ENCODE measurements at regions not wholly inside any gene's neighbourhood (a gene's known extent, or its start where the extent isn't known, plus 50 kb on each side); places are given as distances from the start of the nearest gene placed in this dataset.
"Not testable (repeated sequence)": the region's sequence is repeated elsewhere in the genome, so short reads cannot be mapped to it uniquely, and the experiment has no call there.

DNA sequence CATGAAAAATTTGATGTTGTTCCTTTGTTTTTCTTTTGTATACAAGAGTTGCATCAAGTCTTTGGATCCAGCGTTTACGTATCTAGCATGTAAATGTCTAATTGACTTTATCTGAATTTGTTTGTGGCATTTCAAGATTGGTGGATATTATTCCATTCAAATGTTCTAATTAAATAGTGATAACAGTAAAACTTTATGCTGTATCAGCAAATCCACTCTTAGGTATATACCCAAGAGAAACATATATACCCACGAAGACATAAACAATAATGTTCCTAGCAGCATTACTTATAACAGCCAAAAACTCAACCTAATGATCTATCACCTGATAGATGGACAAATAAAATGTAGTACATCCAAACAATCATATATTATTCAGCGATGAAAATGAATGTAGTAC lies 579.4 kb upstream of the LRATD1 start:
- DNase-seq (ENCODE audit: low read depth in 2 of 2): no peak

DNA sequence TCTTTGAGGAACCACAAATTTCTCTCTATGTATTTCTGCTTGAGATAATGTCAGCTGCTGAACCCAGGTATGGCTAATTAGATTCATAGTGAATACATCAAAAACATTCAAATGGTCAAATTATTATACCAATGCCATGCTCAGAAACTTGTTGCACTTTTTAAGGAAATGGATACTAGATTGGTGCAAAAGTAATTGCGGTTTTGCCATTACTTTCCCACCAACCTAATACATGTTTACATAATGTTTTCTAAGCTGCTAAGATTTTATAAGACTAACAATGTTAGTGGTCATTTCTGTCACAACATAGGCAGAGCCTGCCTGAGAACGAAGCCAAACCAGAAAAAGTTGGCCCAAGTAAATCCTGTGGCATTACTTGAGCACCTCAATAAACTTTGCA lies 568.2 kb upstream of the LRATD1 start:
- no peak for DNase-seq (ENCODE audit: low read depth in 2 of 2)

DNA sequence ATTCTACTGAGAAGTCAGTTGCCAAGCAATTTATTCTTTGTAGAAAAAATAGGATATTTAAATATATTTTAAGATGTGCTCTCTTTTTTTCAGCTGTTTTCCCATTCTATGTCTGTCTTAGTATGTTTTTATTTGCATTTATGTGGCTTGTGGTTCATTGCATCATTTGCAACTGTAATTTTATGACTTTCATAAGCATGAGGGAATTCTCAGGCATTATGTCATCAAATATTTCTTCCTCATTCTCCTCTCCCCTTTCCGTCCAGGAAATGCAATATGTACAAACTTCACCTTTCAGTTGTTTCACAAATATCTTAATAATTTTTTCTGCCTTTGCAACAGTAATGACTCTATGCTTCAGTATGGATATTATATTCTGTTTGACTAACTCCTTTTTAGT lies 560.2 kb upstream of the LRATD1 start:
- no peak for DNase-seq (ENCODE audit: low read depth in 2 of 2)

DNA sequence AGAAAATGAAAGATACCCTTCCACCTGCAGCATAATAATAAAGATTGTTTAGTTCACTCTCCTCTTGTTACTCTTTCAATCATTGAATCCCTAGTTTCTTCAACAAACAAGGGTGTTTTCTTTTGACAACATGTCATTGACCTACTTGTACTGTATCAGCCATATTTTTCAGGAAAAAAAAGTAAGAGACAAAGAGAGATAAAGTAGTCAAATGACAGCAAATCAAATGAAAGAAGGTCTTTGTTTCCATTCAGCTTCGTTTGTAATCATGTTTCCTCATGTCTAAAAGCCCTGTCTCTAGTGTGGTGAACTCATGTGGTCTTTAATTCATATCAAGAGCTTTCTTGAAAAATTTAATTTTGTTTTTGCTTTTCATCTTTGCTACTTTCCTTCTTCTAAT lies 557.8 kb upstream of the LRATD1 start:
- DNase-seq (ENCODE audit: low read depth in 2 of 2): no peak

DNA sequence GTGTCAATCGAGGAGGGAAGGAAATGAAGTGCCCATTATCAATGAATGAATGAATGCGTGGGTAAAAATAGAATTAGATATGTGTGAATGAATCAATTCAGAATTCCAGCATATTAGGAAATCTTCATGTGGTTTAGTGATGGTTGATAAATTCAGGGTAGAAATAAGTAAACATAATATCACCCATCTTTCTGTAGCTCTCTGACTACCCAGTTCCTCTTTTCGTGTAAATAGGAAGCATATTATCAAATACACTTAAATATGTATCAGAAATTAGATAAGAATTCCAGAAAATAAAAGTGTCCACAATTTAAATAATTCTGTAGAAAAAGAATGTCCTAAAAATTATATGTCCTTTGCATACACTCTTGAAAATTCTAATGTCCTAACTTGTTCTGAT lies 552.9 kb upstream of the LRATD1 start:
- DNase-seq (ENCODE audit: low read depth in 2 of 2): no peak

DNA sequence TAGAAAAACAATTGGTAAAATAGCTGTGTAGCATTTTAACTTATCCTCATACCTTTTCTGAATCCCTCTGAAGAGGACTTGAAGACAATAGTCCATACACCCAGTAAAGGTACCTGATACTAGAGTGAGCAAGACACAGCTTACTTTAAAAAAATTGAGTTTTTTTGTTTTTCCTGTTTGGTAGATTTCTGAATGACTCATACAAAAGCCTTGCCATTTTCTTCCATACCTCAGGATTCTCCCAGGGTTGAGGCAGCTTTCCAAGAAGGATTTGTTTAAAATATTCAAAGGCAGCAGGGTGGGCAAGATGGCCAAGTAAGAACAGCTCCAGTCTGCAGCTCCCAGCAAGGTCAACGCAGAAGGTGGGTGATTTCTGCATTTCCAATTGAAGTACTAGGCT lies 551.0 kb upstream of the LRATD1 start:
- no peak for DNase-seq (ENCODE audit: low read depth in 2 of 2)

DNA sequence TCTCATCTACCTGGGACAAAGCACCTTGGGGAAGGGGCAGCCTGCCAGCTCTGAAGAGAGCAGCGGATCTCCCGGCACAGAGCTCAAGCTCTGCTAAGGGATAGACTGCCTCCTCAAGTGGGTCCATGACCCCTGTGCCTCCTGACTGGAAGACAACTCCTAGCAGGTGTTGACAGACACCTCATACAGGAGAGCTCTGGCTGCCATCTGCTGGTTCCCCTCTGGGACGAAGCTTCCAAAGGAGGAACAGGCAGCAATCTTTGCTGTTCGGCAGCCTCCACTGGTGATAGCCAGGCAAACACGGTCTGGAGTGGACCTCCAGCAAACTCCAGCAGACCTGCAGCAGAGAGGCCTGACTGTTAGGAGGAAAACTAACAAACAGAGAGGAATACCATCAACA lies 549.9 kb upstream of the LRATD1 start:
- DNase-seq (ENCODE audit: low read depth in 2 of 2): no peak

DNA sequence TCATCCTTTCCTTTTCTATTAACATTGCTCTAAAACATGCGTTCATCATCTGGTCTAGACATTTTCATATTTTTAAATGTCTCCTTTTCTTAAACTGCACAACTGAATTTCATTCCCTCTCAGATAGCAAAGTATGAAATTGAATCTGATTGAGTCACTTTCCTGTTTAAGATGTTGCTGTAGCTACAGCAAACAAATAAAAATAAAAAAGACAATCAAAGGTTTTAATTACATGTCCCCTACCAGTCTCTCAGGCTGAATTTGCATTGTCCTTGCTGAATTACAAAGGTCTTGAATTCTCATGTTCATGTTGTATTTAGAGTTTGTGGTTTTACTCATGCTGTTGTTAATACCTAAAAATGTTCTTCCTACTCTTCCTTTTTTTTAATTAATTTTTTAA lies 537.9 kb upstream of the LRATD1 start:
- no peak for DNase-seq (ENCODE audit: low read depth in 2 of 2)

DNA sequence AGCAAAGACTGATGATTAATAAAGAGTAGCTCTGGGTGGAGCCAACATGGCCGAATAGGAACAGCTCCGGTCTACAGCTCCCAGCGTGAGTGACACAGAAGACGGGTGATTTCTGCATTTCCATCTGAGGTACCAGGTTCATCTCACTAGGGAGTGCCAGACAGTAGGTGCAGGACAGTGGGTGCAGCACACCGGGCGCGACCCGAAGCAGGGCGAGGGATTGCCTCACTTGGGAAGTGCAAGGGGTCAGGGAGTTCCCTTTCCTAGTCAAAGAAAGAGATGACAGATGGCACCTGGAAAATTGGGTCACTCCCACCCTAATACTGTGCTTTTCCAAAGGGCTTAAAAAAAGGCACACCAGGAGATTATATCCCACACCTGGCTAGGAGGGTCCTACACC lies 533.4 kb upstream of the LRATD1 start:
- DNase-seq (ENCODE audit: low read depth in 2 of 2): not testable (repeated sequence)

DNA sequence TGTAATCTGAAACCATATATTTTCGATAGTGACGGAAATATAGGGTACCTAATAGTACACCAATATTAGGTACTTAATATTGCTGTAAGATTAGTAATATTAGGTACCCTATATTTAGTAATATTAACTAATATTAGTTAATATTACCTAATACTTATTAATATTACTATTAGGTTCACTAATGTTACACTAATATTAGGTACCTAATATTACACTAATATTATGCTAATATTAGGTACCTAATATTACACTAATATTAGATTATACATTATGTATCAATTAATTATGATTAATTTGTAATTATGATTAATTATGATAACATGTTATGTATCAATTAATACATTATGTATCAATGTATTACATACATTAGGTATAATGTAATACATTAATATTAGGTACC lies 518.2 kb upstream of the LRATD1 start:
- DNase-seq (ENCODE audit: low read depth in 2 of 2): no peak

DNA sequence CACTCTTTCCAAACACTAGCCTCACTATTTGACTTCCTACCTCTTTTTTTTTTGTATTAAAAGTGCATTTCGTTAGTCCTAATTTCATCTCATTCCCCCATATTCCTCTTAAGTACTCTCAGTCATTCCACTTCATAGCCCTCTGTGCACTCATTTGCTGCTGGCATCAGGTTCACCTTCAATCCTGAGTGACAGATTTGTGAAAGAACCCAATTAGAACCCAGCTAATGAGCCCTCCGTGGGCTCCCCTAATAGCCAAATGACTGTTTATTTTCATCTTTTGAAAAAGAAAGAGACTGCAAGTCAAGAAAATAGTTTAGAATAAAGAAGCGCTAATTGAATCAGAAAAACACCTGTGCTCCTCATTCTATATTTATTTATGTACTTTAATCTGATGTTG lies 512.1 kb upstream of the LRATD1 start:
- DNase-seq (ENCODE audit: low read depth in 2 of 2): no peak

DNA sequence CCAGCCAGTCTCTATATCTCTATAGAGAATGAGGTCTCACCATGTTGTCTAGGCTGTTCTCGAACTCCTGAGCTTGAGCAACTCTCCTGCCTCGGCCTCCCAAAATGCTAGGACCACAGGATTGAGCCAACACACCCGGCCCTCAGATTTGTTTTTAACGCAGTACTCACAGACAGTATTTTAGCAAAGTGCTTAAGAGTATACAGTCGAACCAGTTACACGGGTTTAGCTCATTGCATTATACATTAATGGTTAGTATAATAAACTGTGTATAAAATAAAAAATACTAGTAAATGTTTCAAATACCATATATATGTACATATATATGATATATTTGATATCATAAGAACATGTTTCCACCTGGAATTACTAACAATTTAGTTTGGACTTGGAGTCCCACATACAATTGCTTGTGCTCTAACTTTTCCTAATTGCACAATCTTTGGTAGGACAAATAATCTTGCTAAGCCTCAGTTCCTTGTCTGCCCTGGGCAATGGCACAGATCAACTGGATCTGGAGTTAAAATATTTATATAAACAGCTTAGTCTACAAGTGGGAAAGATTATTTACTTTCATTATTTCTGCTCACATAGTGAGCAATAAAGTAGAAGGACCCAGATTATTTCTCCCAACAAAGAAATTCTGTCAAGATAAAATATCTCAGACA lies 508.9 kb upstream of the LRATD1 start:
- DNase-seq (ENCODE audit: low read depth in 2 of 2): no peak

DNA sequence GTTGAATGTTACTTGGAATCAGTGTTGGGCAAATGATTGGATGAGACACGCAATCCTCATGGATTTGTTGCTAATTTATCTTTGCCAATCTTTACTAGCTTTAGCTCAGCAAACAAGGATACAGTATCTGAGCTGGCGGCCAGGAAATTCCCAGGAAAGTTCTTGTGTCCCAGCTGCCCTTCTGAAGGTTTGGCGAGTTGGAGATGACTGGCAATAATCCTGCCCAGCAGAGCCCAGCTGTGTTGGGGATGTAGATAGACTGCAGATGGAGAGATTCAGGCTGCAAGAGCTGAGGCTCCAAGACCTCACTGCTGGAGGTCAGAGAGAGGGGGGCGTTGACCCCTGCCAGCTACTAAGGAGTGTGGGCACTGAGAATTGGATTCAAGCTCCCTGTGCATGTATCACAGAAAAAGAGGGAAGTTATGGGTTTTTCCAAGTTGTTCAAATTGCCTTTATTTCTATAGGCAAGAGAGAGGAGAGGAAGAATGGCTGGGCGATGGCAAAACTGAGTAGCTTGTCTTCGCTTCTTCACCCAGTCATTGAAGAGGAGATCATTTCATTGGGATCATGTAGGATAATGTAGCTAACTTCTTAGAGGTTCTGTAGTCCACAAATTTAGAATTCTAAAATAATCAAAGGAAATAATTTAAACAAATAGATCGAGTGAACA lies 506.8 kb upstream of the LRATD1 start:
- DNase-seq (ENCODE audit: low read depth in 2 of 2): no peak

DNA sequence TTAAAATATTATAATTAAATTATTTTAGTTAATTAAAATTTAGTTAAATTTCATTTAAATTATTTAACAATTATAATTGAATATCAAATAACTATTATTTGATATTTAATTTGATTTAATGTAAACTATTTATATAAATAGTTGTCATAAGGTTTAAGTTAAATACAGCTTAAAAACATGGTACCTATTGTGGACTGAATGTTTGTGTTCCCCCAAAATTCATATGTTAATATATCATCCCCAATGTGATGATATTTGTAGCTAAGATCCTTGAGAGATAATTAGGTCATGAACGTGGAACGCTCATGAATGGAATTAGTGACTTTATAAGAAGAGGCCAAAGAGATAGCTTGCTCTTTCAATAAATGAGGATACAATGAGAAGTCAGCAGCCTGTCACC lies 505.7 kb upstream of the LRATD1 start:
- no peak for DNase-seq (ENCODE audit: low read depth in 2 of 2)

DNA sequence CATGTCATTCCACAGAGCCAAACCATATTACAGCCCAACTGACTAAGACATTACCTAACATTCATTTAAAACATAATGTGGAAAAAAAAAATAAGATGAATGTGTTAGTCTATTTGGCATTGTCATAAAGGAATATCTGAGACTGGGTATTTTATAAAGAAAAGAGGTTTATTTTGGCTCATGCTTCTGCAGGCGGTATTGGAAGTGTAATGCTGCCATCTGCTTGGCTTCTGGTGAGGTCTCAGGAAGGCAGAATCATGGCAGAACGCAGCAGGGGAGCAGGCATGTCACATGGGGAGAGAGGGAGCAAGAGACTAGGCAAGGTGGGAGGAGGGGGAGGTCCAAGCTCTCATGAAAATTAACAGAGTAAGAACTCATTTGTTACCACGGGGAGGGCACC lies 504.8 kb upstream of the LRATD1 start:
- no peak for DNase-seq (ENCODE audit: low read depth in 2 of 2)

DNA sequence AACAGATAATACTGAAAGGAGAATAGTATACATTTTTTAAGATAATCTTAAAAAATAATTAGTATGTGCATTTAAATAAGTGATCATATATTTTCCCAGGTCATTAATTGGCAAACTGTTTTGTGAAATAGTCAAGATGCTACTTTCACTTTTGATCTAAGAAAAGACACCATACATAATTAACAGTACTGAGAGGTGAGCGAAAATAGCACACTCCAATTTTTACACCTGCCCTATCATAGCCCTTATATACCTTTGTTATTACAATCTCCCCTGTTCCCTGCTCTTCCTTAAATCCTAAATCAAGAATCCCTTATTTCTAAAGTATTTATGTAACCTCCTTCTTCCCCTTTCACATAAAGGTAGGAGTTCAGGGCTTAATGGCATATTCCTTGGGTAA lies 500.1 kb upstream of the LRATD1 start:
- DNase-seq (ENCODE audit: low read depth in 2 of 2): no peak

DNA sequence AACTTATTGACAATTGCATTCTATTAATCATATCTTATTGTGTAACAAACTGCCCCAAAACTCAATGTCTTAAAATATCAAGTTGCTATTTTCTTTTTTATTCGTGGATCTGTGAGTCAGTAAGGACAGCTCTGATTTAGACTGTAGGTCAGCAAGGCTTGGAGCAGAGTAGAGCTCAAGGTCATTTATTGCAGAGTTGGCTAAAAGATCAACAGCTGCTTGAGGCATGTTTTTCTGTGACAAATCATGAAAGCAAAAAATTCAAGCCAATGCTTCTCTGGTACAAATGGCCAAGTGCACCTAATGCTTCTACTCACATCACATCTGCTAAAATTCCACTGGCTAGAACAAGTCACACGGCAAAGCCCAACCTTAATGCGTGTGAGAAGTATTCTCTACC lies 497.7 kb upstream of the LRATD1 start:
- no peak for DNase-seq (ENCODE audit: low read depth in 2 of 2)

DNA sequence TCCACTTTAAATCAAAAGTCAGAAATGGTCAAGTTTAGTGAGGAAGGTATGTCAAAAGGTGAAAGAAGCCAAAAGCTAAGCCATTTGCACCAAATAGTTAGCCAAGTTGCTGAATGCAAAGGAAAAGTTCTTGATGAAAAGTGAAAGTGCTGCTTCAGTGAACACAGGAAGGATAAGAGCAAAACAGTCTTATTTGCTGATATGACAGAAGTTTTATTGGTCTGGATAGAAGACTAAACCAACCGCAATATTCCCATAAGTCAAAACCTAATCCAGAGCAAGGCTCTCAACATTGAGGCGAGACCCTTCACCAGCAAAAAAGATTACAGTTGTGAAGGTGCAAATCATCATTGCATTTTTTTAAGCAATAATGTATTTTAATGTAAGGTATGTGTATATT lies 496.5 kb upstream of the LRATD1 start:
- no peak for DNase-seq (ENCODE audit: low read depth in 2 of 2)

DNA sequence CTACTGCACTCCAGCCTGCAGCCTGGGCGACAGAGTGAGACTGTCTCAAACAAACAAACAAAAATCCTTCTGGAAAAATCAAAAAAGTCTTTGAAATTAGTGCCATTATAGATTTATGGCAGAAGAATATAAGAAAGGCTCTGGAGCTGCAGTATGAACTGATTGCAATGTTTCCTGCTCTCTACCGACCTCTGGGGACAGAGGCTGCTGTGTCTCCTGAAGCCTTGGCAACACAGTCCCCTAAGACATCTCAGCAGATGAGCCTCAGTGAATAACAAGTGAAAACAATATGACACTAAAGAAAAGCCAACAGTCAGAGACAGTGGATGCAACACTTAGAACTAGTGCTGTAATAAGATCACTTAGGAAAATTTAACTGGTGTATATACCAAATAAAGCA lies 494.9 kb upstream of the LRATD1 start:
- no peak for DNase-seq (ENCODE audit: low read depth in 2 of 2)

DNA sequence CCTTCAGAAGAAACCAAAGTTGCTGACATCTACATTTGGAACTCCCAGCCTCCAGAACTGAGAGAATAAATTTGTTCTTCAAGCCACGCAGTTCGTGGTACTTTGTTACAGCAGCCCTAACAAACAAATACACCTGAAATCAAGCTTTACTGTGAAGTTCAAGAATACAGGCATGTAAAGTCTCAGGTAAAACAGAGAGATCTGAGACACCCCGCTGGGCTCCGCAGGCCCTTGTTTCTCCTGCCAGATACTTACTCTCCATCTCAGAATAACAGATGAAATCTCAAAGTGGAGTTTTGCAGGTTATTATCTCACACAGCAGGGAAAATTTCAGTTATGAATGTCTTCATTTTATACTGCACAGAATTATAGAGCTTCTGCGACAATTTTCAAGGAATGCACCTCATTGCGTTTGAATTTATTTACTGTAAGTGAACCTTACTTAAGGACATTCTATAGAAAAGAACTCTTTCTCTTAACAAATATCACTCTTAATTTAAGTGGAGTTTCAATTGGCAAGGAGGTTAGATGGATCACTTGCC lies 492.4 kb upstream of the LRATD1 start:
- DNase-seq (ENCODE audit: low read depth in 2 of 2): no peak

DNA sequence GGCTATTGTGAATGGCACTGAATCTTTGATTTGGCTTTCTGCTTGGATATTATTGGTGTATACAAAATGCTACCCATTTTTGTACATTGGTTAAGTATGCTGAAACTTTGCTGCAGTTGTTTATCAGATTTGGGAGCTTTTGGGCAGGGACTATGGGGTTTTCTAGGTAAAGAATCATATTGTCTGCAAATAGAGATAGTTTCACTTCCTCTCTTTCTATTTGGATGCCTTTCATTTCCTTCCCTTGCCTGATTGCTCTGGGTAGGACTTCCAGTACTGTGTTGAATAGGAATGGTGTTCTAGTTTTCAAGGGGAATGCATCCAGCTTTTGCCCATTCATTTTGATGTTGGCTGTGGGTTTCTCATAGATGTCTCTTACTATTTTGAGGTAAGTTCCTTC lies 489.1 kb upstream of the LRATD1 start:
- DNase-seq (ENCODE audit: low read depth in 2 of 2): no peak

DNA sequence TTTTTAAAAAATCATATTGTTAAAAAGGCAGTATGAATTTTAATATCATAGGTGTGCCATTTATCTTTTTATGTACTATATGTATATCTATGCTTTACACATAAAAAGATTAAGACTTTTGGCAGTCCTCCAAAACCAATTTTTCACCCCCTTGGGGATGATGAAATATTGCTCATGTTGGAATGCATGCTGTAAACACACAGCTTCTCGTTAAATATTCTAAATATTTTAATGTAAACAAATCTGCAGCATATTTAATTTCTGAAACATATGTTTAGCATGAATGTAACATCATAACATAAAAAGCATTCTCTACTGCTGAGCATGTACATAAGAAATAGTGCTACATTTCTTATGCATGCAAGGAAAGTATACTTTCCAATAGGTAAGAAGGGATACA lies 484.3 kb upstream of the LRATD1 start:
- no peak for DNase-seq (ENCODE audit: low read depth in 2 of 2)

DNA sequence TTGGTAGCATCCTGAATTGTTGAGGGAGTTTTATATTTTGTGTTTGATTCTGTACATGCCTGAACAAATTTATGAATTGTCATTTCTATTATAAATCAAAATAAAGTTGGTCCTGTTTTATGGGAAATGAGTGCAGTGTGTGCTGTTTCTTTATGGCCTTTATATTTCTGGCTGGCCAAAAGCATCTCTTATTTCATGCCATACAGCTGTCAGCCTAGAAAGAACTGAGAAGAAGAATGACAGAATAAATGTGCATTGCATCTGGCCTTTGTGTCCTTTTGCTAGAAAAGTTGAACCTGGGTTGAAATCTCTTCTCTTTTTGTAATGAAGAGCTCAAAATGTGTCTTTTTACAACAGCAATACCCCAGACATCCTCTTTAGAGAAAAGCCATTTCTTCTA lies 474.7 kb upstream of the LRATD1 start:
- DNase-seq (ENCODE audit: low read depth in 2 of 2): no peak

DNA sequence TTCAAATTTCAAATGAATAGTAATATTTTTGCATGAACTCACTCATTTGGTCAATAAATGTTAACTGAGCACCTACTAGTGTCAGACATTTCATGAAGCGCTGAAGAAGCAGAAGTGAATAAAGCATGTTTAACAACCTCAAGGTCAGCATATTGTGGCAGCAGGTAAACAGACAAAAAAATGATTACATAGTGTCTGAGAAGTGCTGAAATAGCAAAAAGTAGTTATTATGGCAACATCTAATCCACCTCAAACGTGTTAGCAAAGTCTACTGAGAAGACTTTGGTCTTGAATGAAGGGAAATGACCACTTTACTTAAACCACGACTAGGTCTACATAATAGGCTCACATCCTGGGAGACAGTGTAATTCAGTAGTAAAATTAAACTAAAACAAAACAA lies 452.2 kb upstream of the LRATD1 start:
- no peak for DNase-seq (ENCODE audit: low read depth in 2 of 2)
